HPDE6-E6E7 (cell line): ENCODE measurements at regions not wholly inside any gene's neighbourhood (a gene's known extent, or its start where the extent isn't known, plus 50 kb on each side); places are given as distances from the start of the nearest gene placed in this dataset.

Experiments
- DNase-seq: peaks from one replicate; pipeline ENCODE4 v3.0.0; 2011; ENCODE audit warnings: missing footprints; ENCODE audit errors: extremely low spot score

DNA sequence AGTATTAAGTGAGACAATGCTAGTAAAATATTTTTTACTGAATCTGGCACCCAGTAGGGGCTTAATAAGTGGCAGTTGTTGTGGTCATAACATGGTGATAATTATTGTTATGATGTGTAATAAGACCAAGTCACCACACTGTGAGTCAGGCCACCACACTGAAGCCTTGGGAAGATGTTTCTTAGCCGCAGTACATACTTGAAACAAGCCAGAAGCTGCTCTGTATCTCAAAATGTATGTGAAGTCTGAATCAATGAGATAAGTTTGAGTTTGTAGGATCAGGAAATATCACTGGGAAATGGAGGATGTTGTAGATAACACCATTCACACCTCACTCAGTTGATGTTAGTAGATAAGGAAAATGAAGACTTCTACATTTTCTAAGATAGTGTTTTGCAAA lies 51.3 kb upstream of the PTPN3 start:
- no peak for DNase-seq

DNA sequence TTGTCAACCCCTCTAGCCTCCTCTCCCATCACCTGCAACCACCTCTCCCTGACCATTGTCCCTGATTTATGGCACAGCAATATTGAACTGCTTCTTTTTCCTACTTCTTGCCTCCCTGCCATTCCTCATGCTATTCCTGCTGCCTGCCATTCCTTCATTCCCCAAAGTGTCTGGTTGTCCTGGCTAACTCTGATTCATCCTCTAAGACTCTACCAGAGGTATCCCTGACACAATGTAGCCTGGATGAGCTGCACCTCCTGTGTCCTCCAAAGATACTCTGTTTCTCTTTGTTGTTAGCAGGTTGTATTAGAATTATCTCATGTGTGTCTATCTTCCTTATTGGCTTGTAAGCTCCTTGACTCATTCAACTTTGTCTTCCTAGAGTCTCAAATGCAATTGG lies 53.5 kb upstream of the PTPN3 start:
- no peak for DNase-seq

DNA sequence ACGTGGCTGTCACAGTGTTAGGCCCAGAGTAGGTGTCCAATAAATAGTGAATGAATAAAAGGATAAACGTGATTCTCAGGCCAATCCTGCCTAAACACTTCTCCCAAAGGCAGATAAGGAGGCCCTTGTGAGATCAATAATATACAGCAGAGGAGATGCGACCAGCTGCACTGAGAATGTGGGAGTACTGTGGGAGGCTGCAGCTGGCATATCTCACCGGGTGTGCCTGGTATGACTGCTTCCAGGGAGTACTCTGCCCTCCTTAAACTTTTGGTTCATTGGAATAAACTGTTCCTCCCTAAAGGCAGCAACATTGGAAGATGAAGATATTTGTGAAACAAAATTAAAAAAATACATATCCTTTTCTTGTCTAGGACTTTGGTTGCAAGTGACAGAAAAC lies 57.1 kb upstream of the PTPN3 start:
- DNase-seq, result no peak

DNA sequence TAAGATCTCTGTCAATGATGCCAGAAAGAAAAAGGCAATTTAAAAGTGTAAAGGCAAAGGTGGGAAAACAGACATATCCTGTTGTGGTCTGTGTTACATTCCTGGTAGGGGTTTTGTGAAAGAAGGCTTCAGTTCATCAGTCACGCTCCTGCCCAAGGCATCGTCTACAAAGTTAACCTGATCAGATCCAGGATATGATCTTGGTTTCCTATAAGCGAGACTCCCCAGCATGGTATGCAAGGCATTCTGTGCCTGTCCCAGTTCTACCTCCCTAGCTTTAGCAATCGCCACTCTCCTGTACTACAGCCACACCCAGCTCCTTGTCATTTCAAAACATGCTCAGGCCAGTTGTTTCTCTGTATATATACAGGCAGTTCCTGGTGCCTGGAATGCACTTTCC lies 58.0 kb upstream of the PTPN3 start:
- peak; percentile 76 for DNase-seq

DNA sequence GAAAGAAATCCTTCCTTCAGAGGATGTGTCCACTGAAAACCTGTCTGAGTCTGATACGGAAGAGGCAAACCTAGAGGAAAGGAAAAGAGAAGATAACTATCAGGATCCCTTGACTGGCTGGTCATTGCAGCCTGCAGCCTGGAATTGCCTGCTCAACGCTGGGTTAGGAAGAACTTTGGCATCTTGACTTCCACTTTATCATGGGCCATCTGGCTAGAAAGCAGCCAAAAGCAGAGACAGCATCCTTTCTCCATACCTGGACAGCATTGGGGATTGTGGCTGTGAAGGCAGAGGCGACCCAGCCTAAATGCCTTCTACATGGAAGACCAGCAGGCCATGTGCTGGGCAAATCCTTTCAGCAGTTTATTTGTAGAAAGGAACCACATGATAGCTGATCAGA lies 58.7 kb upstream of the PTPN3 start:
- DNase-seq, result no peak

DNA sequence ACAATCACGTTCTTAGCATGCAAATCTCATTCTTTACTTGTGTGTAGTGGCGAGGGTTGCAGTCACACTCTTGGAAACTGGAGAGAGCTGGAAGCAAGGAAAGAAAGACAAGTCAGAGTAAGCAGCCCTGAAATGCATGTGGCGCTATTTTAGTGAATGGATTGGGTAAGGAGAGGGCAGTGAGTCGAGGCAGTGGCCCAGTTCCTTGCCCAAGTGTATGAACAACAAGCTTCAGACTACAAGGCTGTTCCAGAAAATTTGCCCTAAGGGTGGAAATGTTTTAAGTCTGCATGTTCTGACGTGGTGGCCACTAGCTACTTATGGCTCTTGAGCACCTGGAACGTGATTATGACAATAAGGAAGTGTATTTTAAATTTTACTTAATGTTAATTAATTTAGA lies 59.4 kb upstream of the PTPN3 start:
- no peak for DNase-seq

DNA sequence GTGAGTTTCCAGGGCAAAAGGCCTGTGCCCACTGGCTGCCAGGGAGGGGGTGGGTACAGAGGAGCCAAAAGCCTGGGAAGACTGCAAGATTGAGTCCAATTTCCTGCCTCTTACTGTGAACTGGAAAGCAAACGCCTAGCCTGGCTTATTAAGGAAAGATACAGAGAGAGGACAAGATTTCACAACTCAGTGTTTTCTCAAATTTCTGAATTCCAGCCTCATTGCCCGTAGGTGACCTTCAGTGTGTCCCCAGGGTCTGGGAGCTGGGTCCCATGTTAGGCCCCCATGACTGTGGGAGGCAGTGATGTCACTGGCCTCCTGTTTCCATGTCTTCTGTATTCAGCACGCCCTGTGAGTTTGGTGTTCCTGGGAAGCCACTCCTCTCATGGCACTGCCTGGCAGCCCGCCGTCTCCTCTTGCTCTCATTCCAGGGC lies 60.6 kb upstream of the PTPN3 start:
- DNase-seq, result no peak

DNA sequence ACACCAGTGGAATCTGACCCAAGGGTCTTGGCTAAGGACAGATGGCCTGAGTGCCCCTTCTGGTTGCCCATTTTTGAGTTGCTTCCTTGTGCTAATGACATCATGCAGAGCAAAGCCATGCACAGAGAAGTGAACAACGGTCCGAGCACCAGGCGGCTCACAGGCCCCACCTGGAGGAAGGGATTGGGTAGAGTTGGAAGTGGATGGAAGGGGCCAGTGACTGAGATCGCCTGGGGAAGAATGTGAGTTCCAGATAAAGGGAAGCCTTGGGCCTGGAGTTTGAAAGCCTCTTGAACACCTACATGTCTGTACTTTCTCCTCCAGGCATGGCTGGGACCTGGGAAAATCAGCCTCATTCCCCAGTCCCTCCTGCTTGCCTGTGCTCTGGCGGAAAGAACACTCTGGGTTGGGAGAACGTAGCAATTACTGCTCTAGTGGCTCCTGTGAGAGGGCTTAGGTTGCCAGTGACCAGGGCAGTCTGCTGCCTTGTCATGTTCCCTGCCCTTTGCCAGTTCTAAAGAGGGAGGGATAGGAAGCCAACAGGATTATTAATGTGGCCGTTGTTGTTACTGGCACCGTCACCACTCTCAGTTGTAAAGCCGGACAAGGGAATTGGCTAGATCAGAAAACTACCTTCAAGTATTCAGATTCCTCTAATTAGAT lies 62.5 kb upstream of the PTPN3 start:
- DNase-seq, result no peak

DNA sequence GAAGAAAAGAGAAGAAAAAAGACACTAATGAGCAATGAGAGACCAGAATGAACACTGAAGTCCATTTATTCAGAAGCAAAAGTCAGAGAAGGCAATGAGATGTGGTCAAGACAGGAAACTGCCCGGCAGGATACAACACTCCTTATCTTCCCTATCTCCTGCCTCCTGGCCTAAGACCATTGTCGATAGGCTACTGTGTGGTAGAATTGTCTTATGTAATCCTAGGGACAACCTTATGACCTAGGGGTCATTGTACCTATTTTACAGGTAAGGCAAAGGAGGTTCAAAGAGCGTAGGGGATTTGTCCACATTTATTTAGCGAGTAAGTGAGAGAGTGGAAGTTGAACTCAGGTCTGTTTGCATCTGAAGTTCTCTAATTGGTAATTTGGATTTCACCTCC lies 63.0 kb upstream of the PTPN3 start:
- DNase-seq, result no peak

DNA sequence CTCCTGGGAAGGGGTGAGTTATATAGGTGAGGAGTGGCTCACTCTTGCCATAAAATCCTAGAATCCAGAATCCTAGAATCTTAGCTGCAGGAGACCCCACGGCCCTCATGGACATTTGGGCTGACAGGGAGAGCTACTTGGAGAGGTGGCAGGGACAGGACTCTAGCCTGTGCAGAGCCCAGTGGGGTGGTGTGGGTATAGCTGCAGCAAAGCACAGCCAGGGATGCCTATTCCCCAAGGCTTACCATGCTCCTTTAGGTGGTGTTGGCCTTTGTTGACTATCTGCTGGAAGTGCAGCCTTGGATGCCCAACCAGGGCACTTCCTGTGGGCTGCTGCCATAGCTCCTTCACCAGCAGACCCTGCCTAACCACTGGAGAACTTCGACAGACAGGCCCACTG lies 70.0 kb upstream of the PTPN3 start:
- no peak for DNase-seq

DNA sequence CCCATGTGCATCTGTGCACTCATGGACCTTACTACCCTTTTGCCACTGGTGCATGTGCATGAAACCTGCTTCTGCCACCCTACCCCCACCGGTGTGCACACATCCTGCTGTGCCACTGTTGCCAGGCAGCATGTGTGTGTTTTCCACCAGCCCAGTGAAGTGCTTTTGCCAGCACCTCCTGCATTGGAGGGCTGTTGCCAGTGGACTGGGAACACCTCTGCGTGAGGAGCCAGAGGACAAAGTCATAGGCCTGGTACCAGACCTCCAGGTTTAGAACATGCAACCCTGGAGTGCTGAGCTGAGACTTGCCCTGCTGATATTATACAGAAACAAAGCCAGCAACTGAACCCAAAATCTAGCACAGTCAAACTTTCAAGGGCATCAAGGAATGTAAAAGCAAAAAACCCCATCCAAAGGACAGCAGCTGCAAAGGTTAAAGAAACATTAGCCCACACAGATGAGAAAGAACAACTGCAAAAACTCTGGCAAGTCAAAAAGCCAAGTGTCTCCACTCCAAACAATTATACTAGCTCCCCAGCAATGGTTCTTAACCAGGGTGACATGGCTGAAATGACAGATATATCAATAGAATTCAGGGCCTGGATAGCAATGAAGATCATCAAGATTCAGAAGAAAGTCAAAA lies 70.6 kb upstream of the PTPN3 start:
- DNase-seq, result no peak

DNA sequence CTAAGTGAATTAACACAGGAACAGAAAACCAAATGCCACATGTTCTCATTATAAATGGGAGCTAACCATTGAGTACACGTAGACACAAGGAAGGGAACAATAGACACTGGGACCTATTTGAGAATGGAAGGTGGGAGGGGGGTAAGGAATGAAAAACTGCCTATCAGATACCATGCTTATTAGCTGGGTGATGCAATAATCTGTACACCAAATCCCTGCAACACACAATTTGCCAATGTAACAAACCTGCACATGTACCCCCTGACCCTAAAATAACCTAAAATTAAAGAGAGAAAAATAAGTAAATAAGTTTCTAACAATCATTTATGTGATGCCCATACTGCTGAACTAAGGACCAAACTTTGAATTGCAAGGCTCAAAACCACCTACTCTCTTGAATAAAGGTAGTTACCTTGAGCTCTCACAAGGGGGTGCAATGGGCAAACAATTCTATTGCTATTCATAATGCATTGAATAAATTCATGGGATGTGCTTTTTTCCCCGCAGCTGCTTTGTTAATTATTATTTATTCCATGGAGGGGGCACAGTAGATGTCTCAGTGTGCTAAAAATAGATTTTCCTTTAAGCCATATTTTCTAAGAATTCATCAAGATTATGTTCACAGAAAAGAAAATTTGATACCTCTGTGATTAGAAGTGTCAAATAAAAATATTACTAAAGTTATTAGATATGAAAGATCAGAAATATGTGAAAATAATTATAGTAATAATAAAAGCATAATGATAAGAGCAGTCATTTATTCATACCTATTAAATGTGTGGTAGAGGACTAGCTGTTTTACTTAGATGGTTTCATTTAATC lies 76.2 kb upstream of the PTPN3 start:
- DNase-seq, result no peak

DNA sequence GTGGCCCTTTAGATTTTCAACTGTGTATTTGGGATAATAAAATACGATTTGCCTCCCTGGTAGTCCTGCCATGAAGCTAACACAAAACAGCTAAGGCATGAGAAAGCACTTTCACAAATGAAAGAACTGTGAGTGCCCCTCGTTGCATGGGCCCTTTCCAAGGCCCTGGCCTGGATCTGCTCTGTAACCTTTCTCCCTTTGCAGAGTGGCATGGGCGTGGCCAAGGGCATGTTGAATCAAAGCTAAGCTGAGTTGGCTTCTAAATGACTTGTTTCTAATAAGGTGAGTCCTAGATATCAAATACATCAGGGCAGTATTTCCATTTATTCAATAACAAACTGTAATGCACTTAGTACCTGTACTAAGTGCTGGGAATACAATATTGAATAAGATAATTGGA lies 78.7 kb upstream of the PTPN3 start:
- DNase-seq, result no peak

DNA sequence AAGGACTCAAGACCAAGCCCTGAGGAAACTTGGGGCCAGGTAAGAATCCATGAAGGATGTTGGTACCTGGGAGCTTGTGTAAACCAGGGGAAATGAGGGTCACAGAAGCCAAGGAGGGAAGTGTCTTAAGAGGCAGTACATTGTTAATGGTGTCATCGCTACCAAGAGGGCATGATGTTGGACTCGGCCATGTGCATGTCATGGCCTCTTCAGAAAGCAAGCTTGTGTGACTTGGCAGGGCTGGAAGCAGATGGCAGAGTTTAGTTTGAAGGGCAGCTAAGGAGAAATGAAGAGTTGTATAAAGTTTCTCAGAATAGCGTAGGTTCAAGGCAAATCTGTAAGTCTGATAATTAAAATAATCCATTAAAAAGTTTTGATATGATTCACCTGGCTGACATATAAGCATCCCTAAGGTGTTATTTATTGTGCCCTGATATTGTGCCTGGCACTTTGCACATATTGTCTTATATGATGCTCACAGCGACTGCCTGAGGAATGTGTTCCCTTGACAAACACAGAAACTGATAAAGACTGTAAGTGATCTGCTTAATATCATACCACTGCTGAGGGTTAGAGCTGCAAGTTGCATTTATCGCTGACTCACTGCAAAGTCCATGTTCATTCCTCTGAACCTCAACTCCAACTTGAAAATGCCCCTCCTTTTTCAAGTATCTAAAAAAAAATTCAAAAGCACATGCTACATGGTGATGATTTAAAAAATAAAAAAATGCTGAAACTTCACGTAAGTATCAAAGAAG lies 81.3 kb upstream of the PTPN3 start:
- no peak for DNase-seq

DNA sequence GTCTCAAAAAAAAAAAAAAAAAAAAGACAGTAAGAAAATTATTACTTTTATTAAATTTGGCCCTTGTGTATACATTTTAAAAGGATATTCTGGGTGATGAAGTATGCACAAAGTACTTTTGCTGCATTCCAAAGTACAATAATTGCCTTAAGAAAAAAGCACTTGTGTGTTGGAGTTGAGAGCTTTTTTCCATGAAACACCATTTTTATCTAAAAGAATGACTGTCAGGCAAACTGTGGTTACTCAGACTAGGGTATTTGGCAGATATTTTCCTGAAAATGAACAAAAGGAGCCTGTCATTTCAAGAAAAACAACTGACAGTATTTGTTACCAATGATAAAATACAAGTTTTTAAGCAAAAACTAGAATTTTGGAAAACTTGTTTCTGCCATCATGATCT lies 84.3 kb upstream of the PTPN3 start:
- DNase-seq, result no peak

DNA sequence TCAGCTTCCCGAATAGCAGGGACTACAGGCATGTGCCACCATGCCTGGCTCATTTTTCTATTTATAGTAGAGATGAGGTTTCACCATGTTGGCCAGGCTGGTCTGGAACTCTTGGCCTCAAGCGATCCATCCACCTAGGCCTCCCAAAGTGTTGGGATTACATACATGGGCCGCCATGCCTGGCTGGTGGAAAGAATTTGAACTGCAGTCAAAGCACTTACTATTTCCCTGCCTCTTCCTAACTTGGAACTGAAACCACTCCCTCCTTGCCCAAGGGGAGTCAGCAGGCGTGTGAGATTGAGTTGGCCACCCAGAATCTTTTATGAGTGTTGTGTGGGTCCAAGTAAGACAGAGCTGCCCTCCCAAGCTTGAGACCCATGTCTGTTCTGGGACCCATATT lies 86.1 kb upstream of the PTPN3 start:
- no peak for DNase-seq

DNA sequence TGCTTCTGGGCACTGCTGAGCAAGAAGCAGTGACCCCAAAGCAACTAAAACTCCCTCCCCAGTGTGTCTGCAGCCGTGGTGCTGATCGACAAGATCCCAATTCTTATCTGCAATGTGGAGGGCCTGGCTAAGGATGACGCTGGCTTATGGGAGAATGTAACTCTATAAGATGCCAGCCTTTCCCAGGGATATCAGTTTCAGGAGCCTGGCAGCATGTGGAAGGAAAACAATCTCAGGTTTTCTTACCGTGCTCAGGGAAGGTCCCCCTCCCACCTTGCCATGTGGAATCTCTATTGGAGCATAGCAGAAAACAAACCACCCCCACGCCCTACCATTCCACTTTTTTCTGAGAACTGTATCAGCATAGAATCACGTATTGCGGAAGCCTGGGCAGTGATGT lies 87.7 kb upstream of the PTPN3 start:
- no peak for DNase-seq

DNA sequence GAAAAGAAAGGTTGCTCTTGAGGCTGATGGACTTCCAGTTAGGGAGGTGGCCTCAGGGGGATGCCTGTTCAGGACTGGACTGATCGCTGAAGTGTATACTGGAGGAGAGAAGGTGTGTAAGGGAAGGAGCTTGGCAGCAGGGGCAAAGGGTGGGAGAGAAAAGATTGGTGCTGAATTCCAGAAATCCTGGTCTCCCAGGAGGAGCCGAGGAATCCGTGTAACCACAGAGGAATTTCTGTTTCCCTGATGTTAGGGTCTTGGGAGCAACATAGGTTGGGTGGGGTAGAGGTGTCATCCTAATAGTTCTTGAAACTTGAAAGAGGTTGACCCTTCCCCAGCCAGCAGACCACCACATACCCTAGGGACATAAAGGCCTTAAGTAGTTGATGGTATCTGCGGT lies 88.9 kb upstream of the PTPN3 start:
- no peak for DNase-seq

DNA sequence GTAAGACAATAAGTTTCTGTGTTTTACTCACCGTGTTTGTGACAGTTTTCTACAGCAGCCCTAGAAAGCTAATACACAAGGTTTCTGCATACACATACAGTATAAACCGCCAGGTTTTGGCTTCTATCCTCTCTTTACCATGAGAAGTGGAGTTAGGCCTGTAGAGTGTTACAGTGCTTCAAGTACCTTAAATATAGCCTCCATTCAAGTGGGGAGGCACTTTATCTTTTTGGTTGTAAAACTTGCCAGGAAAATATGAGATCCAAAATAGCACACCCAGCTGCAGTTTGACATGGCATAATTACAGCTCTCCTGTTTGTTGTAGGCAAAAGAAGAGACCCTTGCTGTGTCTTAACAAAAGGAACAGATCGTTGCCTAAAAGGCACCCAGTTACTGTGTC lies 90.3 kb upstream of the PTPN3 start:
- no peak for DNase-seq

DNA sequence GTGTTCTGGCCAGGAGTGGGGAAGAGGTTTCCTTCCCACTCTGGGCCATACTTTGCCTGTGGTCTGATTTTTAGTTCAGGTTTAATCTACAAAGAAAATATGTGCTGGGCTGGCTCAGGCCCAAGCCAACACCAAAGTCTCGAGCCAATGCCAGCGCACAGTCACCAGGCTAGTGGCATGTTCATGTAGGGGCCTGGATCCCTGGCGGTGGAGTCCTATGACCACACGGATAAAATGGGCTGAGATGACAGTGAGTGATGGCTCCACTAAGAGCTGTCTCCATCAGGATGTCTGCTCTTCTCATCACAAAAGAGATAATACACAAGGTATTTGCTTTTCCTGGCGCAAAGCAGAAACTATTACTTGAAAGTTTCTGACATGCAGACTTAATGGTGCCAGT lies 92.9 kb upstream of the PTPN3 start:
- DNase-seq, result no peak

DNA sequence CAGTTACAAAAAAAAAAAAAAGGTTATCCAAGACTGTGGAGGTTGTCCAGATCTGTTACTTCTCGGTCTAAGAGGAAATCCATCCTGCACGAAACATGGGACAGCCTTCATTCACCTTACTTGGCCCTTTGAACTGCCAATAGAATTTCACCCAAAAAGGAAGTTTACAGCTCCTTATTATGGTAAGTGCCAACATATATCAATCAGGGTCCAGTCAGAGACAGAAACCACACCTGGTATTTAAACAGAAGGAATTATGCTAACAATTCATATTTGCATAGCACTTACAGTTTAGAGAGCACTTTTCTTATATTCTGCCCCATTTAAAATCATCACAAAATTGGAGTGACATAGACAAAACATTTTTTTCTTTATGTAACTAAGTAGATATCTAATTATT lies 93.6 kb upstream of the PTPN3 start:
- no peak for DNase-seq

DNA sequence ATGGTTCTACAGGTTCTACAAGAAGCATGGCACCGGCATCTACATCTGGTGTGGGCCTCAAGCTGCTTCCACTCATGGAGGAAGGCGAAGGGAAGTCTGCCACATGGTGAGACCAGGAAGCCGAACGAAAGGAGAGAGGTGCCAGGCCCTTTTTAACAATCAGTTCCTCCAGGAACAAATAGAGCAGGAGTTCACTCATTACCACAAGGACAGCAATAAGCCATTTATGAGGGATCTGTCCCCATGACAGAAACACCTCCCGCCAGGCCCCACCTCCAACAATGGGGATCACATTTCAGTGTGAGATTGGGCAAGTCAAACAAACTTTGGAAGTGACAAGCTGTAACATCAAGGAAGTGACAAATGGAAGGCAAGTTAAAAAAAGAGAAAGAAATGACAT lies 95.5 kb upstream of the PTPN3 start:
- no peak for DNase-seq
